BJ (cell line): ENCODE measurements at regions not wholly inside any gene's neighbourhood (a gene's known extent, or its start where the extent isn't known, plus 50 kb on each side); places are given as distances from the start of the nearest gene placed in this dataset. TPM values are rescaled to one million over a fixed set of nuclear protein-coding genes. Genes with fewer than 3 reads are reported as not detected.

Experiments used
- CTCF ChIA-PET: fragments of 350-600 bp; formaldehyde crosslinking; extraction: SDS; loops from one replicate; lab custom pipeline; 2021; ENCODE audit warnings: antibody characterized with exemption, inconsistent platforms; lab: Yijun Ruan, JAX
- POLR2A ChIA-PET: fragments of 300-600 bp; sonication (Branson Sonifier 250); formaldehyde crosslinking; extraction: SDS; loops from one replicate; lab custom pipeline; 2021; ENCODE audit warnings: antibody characterized with exemption; lab: Charles Lee
- DNase-seq: peaks from one replicate; pipeline ENCODE4 v3.0.0-alpha.2; 2011; ENCODE audit warnings: low read depth
- H3K27me3 ChIP-seq: 2 replicates; pipeline ENCODE4 v1.6.0; 2011; ENCODE audit warnings: low read length; ENCODE audit not compliant: control insufficient read depth, insufficient read depth
- H3K36me3 ChIP-seq: 2 replicates; pipeline ENCODE4 v1.5.1; 2011; ENCODE audit warnings: low read length; ENCODE audit not compliant: control insufficient read depth, insufficient read depth
- H3K4me3 ChIP-seq: 2 replicates; pipeline ENCODE4 v1.5.1; 2011; ENCODE audit warnings: low read depth, mild to moderate bottlenecking, control low read depth, low read length
- small RNA-seq: library from RNA; depleted of rRNA; stranded (forward); fragments of <200 nt; gene quantifications from one replicate; pipeline ENCODE3, GENCODE V24; 2012; ENCODE audit warnings: low replicate concordance, low read depth; ENCODE audit not compliant: insufficient read length
- TF ChIP-seq, protein P1 (sequence below): IDR thresholded peaks from 2 replicates; pipeline ENCODE4 v1.5.1; 2011; ENCODE audit warnings: low read depth, mild to moderate bottlenecking, control low read depth, inconsistent platforms, low read length, moderate library complexity; ENCODE audit not compliant: insufficient read depth

DNA sequence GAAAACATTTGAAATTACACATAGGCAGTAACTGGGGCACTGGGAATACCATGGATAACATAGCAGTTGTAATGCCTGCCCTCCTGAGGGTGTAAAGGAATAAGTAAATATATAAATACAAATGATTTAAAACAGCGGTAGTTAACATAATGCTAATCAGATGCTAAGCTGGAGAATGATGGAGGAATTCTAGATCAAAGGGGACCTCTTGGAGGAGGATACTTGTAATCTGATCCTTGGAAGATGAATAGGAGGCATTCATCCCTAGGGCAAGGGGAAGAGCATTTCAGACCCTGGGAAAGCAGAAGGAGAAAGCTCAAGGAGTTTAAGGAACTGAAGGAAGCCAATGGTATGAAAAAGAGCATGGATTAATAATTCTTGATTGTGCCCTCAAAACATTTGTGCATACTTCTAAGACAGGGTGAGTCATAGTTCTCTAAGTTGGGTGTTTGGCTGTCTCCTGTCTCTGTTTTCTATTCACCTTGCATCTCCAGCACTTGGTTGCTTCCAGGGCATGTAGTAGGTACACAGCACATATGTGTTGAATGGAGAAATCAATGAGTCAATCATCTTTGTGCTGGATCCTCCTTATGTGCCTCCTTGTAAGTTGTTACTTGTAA is 54.8 kb upstream of the PLPP4 start:
- POLR2A ChIA-PET, result no interaction called here
- CTCF ChIA-PET, result interaction anchor here (0.6 kb wide), 1 partner anchor 14 kb away, joined by 3 read pairs; no protein-coding TSS in a partner anchor
- TF ChIP-seq, protein P1, sequence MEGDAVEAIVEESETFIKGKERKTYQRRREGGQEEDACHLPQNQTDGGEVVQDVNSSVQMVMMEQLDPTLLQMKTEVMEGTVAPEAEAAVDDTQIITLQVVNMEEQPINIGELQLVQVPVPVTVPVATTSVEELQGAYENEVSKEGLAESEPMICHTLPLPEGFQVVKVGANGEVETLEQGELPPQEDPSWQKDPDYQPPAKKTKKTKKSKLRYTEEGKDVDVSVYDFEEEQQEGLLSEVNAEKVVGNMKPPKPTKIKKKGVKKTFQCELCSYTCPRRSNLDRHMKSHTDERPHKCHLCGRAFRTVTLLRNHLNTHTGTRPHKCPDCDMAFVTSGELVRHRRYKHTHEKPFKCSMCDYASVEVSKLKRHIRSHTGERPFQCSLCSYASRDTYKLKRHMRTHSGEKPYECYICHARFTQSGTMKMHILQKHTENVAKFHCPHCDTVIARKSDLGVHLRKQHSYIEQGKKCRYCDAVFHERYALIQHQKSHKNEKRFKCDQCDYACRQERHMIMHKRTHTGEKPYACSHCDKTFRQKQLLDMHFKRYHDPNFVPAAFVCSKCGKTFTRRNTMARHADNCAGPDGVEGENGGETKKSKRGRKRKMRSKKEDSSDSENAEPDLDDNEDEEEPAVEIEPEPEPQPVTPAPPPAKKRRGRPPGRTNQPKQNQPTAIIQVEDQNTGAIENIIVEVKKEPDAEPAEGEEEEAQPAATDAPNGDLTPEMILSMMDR, result no peak
- DNase-seq, result no peak
- no peak overlapping the region for H3K4me3 ChIP-seq
- H3K27me3 ChIP-seq, result no peaks in the 10 kb centered on the region
- no peaks in the 10 kb centered on the region for H3K36me3 ChIP-seq

DNA sequence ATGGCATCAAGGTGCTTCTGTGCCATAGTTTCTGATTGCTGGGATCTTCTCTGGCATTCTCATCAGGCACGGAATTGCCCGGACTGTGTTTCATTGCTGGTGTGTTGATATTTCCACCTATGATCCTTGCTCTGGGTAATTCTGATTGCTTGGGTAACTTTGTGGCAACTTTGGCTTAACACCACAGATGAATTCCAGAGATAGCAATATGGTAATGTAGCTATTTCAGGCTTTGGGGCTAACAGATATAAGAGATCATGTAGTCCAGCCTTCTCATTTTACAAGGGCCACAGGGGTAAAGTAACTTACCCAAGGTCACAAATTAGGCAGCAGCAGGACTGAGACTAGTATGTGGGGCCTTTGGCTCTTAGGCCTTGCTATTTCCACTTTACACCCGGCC is 53.9 kb upstream of the PLPP4 start:
- TF ChIP-seq, protein P1, result no peak
- H3K36me3 ChIP-seq, result no peaks in the 10 kb centered on the region
- H3K27me3 ChIP-seq, result no peaks in the 10 kb centered on the region
- no peak for DNase-seq
- H3K4me3 ChIP-seq, result no peak overlapping the region
- CTCF ChIA-PET, result no interaction called here
- POLR2A ChIA-PET, result interaction anchor here (1.0 kb wide), 1 partner anchor 50 kb away, joined by 3 read pairs; no protein-coding TSS in a partner anchor

DNA sequence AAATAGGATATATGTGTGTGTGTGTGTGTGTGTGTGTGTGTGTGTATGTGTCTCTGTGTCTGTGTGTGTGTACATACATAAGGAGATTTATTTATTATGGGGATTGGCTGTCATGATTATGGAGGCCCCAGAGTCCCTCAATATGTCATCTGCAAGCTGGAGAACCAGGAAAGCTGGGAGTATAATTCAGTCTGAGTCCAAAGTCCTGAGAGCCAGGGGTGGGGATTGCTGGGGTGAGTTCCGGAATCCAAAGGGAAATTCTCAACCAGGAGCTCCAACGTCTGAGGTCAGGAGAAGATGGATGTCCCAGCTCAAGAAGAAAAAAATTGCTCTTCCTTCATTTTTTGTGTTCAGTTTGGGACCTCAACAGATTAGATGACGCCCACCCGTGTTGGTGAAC is 50.7 kb upstream of the PLPP4 start:
- TF ChIP-seq, protein P1, result no peak
- CTCF ChIA-PET, result interaction anchor here (0.6 to 1.5 kb wide), 3 partner anchors 17 to 79 kb away, joined by 3 to 7 read pairs (median 4); no protein-coding TSS in a partner anchor

More for the DNA sequence above, 50.7 kb upstream of the PLPP4 start:
- Histone ChIP-seq H3K4me3 (no peak overlapping the region), H3K36me3 (no peaks in the 10 kb centered on the region), H3K27me3 (no peaks in the 10 kb centered on the region)
- no peak for DNase-seq
- POLR2A ChIA-PET, result no interaction called here

Small RNA genes in the stretch of these regions (small RNA-seq; reads per million reads assigned to genes)
- gene AL355298.1, result not detected
